CD4-positive, CD25-positive, alpha-beta regulatory T cell (primary cell): ENCODE measurements at regions not wholly inside any gene's neighbourhood (a gene's known extent, or its start where the extent isn't known, plus 50 kb on each side); places are given as distances from the start of the nearest gene placed in this dataset.

Experiments used
- ATAC-seq, 2 donors: fragments of 150-1000 bp; cut with Tn5 transposase; one replicate each; pipeline ENCODE4 v1.10.0; 2021; ENCODE audit warnings: low read depth in 2 of 2, moderate number of reproducible peaks in 2 of 2, moderate library complexity in 1 of 2
- DNase-seq, 3 donors: peaks; one replicate each; pipeline versions ENCODE4 v3.0.0 to v3.0.0-alpha.2; 2012 to 2022; ENCODE audit warnings: mixed read lengths in 1 of 3
- H3K27ac ChIP-seq: one replicate; pipeline ENCODE4 v1.7.0; 2013; ENCODE audit warnings: mild to moderate bottlenecking, low read length; ENCODE audit not compliant: insufficient read depth, poor library complexity, severe bottlenecking
- H3K27me3 ChIP-seq: one replicate; pipeline ENCODE4 v1.7.0; 2013; ENCODE audit warnings: low read length; ENCODE audit not compliant: control insufficient read depth, insufficient read depth
- H3K36me3 ChIP-seq: one replicate; pipeline ENCODE4 v1.7.0; 2013; ENCODE audit warnings: mild to moderate bottlenecking, low read length, moderate library complexity; ENCODE audit not compliant: control insufficient read depth, insufficient read depth
- H3K4me1 ChIP-seq: 2 replicates; pipeline ENCODE4 v1.7.0; 2013; ENCODE audit warnings: mild to moderate bottlenecking, low read length; ENCODE audit not compliant: insufficient read depth, control insufficient read depth, poor library complexity, severe bottlenecking
- H3K4me3 ChIP-seq: one replicate; pipeline ENCODE4 v1.7.0; 2013; ENCODE audit warnings: low read depth, mild to moderate bottlenecking, low read length, moderate library complexity
- H3K9me3 ChIP-seq, 2 experiments: 1 replicate in 1 of 2; 2 replicates in 1 of 2; pipeline ENCODE4 v1.7.0; 2013; ENCODE audit warnings: low read length in 2 of 2, mild to moderate bottlenecking in 1 of 2, moderate library complexity in 1 of 2; ENCODE audit not compliant: control insufficient read depth in 2 of 2
- H3K27ac Mint-ChIP-seq, 3 donors: one replicate each; pipeline ENCODE4 v1.8.0; 2020 to 2022; ENCODE audit warnings: mild to moderate bottlenecking in 3 of 3, mixed read lengths in 3 of 3, moderate library complexity in 2 of 3
- H3K27me3 Mint-ChIP-seq: one replicate; pipeline ENCODE4 v1.8.0; 2022; ENCODE audit warnings: mild to moderate bottlenecking, mixed read lengths
- H3K36me3 Mint-ChIP-seq: one replicate; pipeline ENCODE4 v1.8.0; 2020; ENCODE audit warnings: mixed read lengths
- H3K4me1 Mint-ChIP-seq, 4 donors: one replicate each; pipeline ENCODE4 v1.8.0; 2020 to 2022; ENCODE audit warnings: mixed read lengths in 4 of 4, mild to moderate bottlenecking in 1 of 4
- H3K4me3 Mint-ChIP-seq, 4 donors: one replicate each; pipeline ENCODE4 v1.8.0; 2020 to 2022; ENCODE audit warnings: mild to moderate bottlenecking in 4 of 4, mixed read lengths in 4 of 4, moderate library complexity in 3 of 4
- H3K9me3 Mint-ChIP-seq, 7 donors: one replicate each; pipeline ENCODE4 v1.8.0; 2020 to 2022; ENCODE audit warnings: mixed read lengths in 7 of 7, mild to moderate bottlenecking in 3 of 7, moderate library complexity in 2 of 7

- no peaks in the 10 kb centered on the region for H3K4me1 Mint-ChIP-seq
- Histone ChIP-seq H3K27ac (no peak overlapping the region), H3K36me3 (no peaks in the 10 kb centered on the region), H3K27me3 (no peaks in the 10 kb centered on the region), H3K4me3 (no peak overlapping the region), H3K9me3 (no peaks in the 10 kb centered on the region), H3K4me1 (no peaks in the 10 kb centered on the region)
- peaks cover 0 to 2% (median 0%) of the 10 kb centered on the region in 7 donors for H3K9me3 Mint-ChIP-seq
- H3K36me3 Mint-ChIP-seq, result no peaks in the 10 kb centered on the region
- ATAC-seq (no peak), DNase-seq (no peak)
- no peak overlapping the region for H3K27ac Mint-ChIP-seq
- H3K27me3 Mint-ChIP-seq, result peaks cover 4% of the 10 kb centered on the region
- no peak overlapping the region for H3K4me3 Mint-ChIP-seq
These were observed 118.8 kb downstream of the BOD1 start for GRCh38 chr5:173497685-173498084.

GRCh38 chr5:173496883-173497255, 119.6 kb downstream of the BOD1 start:
- H3K36me3 ChIP-seq, result no peaks in the 10 kb centered on the region
- Mint-ChIP-seq H3K4me3 (no peak overlapping the region), H3K27me3 (peaks cover 4% of the 10 kb centered on the region), H3K36me3 (no peaks in the 10 kb centered on the region), H3K9me3 (peaks cover 0 to 2% (median 0%) of the 10 kb centered on the region in 7 donors), H3K27ac (no peak overlapping the region), H3K4me1 (no peaks in the 10 kb centered on the region)
- DNase-seq (no peak), ATAC-seq (no peak)
- H3K4me3 ChIP-seq, result no peak overlapping the region
- no peaks in the 10 kb centered on the region for H3K27me3 ChIP-seq
- no peaks in the 10 kb centered on the region for H3K4me1 ChIP-seq
- H3K27ac ChIP-seq, result no peak overlapping the region
- H3K9me3 ChIP-seq, result no peaks in the 10 kb centered on the region

GRCh38 chr5:173496129-173496882, 120.1 kb downstream of the BOD1 start:
- ATAC-seq (no peak), DNase-seq (no peak)
- Histone ChIP-seq H3K4me3 (no peak overlapping the region), H3K27ac (no peak overlapping the region), H3K9me3 (no peaks in the 10 kb centered on the region), H3K27me3 (no peaks in the 10 kb centered on the region), H3K4me1 (no peaks in the 10 kb centered on the region), H3K36me3 (no peaks in the 10 kb centered on the region)
- Mint-ChIP-seq H3K4me1 (no peaks in the 10 kb centered on the region), H3K36me3 (no peaks in the 10 kb centered on the region), H3K27ac (no peak overlapping the region), H3K4me3 (no peak overlapping the region), H3K9me3 (peaks cover 0 to 2% (median 0%) of the 10 kb centered on the region in 7 donors), H3K27me3 (peaks cover 4% of the 10 kb centered on the region)

- H3K27me3 ChIP-seq, result no peaks in the 10 kb centered on the region
- no peaks in the 10 kb centered on the region for H3K36me3 ChIP-seq
- ATAC-seq (no peak), DNase-seq (no peak)
- H3K9me3 Mint-ChIP-seq, result no peaks in the 10 kb centered on the region
- H3K27me3 Mint-ChIP-seq, result peaks cover 4% of the 10 kb centered on the region
- H3K27ac ChIP-seq, result no peak overlapping the region
- H3K36me3 Mint-ChIP-seq, result no peaks in the 10 kb centered on the region
- no peaks in the 10 kb centered on the region for H3K4me1 Mint-ChIP-seq
- H3K4me3 ChIP-seq, result no peak overlapping the region
- H3K27ac Mint-ChIP-seq, result no peak overlapping the region
- H3K4me3 Mint-ChIP-seq, result no peak overlapping the region
- H3K9me3 ChIP-seq, result no peaks in the 10 kb centered on the region
- H3K4me1 ChIP-seq, result no peaks in the 10 kb centered on the region
These were observed 121.1 kb downstream of the BOD1 start for GRCh38 chr5:173495225-173495904.

- Histone ChIP-seq H3K4me3 (no peak overlapping the region), H3K27ac (no peak overlapping the region), H3K4me1 (no peaks in the 10 kb centered on the region), H3K36me3 (no peaks in the 10 kb centered on the region), H3K9me3 (no peaks in the 10 kb centered on the region), H3K27me3 (no peaks in the 10 kb centered on the region)
- H3K27me3 Mint-ChIP-seq, result peaks cover 4% of the 10 kb centered on the region
- no peaks in the 10 kb centered on the region for H3K4me1 Mint-ChIP-seq
- H3K9me3 Mint-ChIP-seq, result peaks cover 0 to 1% (median 0%) of the 10 kb centered on the region in 7 donors
- DNase-seq, result no peak
- no peak overlapping the region for H3K27ac Mint-ChIP-seq
- H3K4me3 Mint-ChIP-seq, result no peak overlapping the region
- no peaks in the 10 kb centered on the region for H3K36me3 Mint-ChIP-seq
- no peak for ATAC-seq
These were observed 122.0 kb downstream of the BOD1 start for GRCh38 chr5:173494446-173494845.

GRCh38 chr5:173493846-173494245, 122.6 kb downstream of the BOD1 start:
- Histone ChIP-seq H3K27ac (no peak overlapping the region), H3K36me3 (no peaks in the 10 kb centered on the region), H3K27me3 (no peaks in the 10 kb centered on the region), H3K4me3 (no peak overlapping the region), H3K9me3 (no peaks in the 10 kb centered on the region), H3K4me1 (no peaks in the 10 kb centered on the region)
- Mint-ChIP-seq H3K9me3 (peaks cover 0 to 1% (median 0%) of the 10 kb centered on the region in 7 donors), H3K4me1 (no peaks in the 10 kb centered on the region), H3K27me3 (peaks cover 4% of the 10 kb centered on the region), H3K27ac (no peak overlapping the region), H3K36me3 (no peaks in the 10 kb centered on the region), H3K4me3 (no peak overlapping the region)
- ATAC-seq (no peak), DNase-seq (no peak)

- Histone ChIP-seq H3K27ac (no peak overlapping the region), H3K4me1 (no peaks in the 10 kb centered on the region), H3K36me3 (no peaks in the 10 kb centered on the region), H3K27me3 (no peaks in the 10 kb centered on the region), H3K9me3 (no peaks in the 10 kb centered on the region), H3K4me3 (no peak overlapping the region)
- ATAC-seq, result no peak
- Mint-ChIP-seq H3K27me3 (peaks cover 4% of the 10 kb centered on the region), H3K9me3 (peaks cover 0 to 1% (median 0%) of the 10 kb centered on the region in 7 donors), H3K36me3 (no peaks in the 10 kb centered on the region), H3K4me3 (no peak overlapping the region), H3K27ac (no peak overlapping the region), H3K4me1 (no peaks in the 10 kb centered on the region)
- no peak for DNase-seq
These were observed 123.4 kb downstream of the BOD1 start for GRCh38 chr5:173493040-173493439.

GRCh38 chr5:173490681-173491080, 125.8 kb downstream of the BOD1 start:
- no peaks in the 10 kb centered on the region for H3K36me3 Mint-ChIP-seq
- no peak for DNase-seq
- H3K4me1 Mint-ChIP-seq, result no peaks in the 10 kb centered on the region
- H3K9me3 Mint-ChIP-seq, result peaks cover 0 to 1% (median 0%) of the 10 kb centered on the region in 7 donors
- H3K27me3 ChIP-seq, result no peaks in the 10 kb centered on the region
- H3K36me3 ChIP-seq, result no peaks in the 10 kb centered on the region
- no peak overlapping the region for H3K27ac Mint-ChIP-seq
- H3K4me1 ChIP-seq, result no peaks in the 10 kb centered on the region
- H3K9me3 ChIP-seq, result no peaks in the 10 kb centered on the region
- H3K27ac ChIP-seq, result no peak overlapping the region
- no peak for ATAC-seq
- H3K4me3 ChIP-seq, result no peak overlapping the region
- H3K4me3 Mint-ChIP-seq, result no peak overlapping the region
- H3K27me3 Mint-ChIP-seq, result peaks cover 4% of the 10 kb centered on the region
